Ishikawa (cell line): ENCODE measurements at regions not wholly inside any gene's neighbourhood (a gene's known extent, or its start where the extent isn't known, plus 50 kb on each side); places are given as distances from the start of the nearest gene placed in this dataset.

Experiments
- CEBPB ChIP-seq: IDR thresholded peaks from 2 replicates; pipeline ENCODE4 v1.6.1; 2012
- EGR1 ChIP-seq: IDR thresholded peaks from 2 replicates; pipeline ENCODE4 v1.6.1; 2012
- MAX ChIP-seq: IDR thresholded peaks from 2 replicates; pipeline ENCODE4 v1.6.1; 2012
- NFIC ChIP-seq: IDR thresholded peaks from 2 replicates; pipeline ENCODE4 v1.6.1; 2012
- RAD21 ChIP-seq: IDR thresholded peaks from 2 replicates; pipeline ENCODE4 v1.6.1; 2012; ENCODE audit warnings: low read depth
- TAF1 ChIP-seq: IDR thresholded peaks from 2 replicates; pipeline ENCODE4 v1.6.1; 2012; ENCODE audit warnings: low read depth, mild to moderate bottlenecking
- TCF12 ChIP-seq: IDR thresholded peaks from 2 replicates; pipeline ENCODE4 v1.6.1; 2012; ENCODE audit warnings: low read depth
- TEAD4 ChIP-seq: IDR thresholded peaks from 2 replicates; pipeline ENCODE4 v1.6.1; 2012
- USF1 ChIP-seq: IDR thresholded peaks from 2 replicates; pipeline ENCODE4 v1.6.1; 2012

GRCh38 chr7:42673951-42674350 lies 237.9 kb downstream of the C7orf25 start:
- no peak for TF ChIP-seq CEBPB
- TF ChIP-seq EGR1: no peak
- no peak for TF ChIP-seq TAF1
- no peak for TF ChIP-seq RAD21
- no peak for TF ChIP-seq TEAD4
- no peak for TF ChIP-seq MAX
- no peak for TF ChIP-seq NFIC
- TF ChIP-seq USF1: no peak
- no peak for TF ChIP-seq TCF12
